Ishikawa (cell line): ENCODE measurements at regions not wholly inside any gene's neighbourhood (a gene's known extent, or its start where the extent isn't known, plus 50 kb on each side); places are given as distances from the start of the nearest gene placed in this dataset.

Experiments
- CEBPB ChIP-seq: IDR thresholded peaks from 2 replicates; pipeline ENCODE4 v1.6.1; 2012
- CREB1 ChIP-seq: IDR thresholded peaks from 2 replicates; pipeline ENCODE4 v1.6.1; 2012; ENCODE audit warnings: low read depth
- EGR1 ChIP-seq: IDR thresholded peaks from 2 replicates; pipeline ENCODE4 v1.6.1; 2012
- EP300 ChIP-seq: IDR thresholded peaks from 2 replicates; pipeline ENCODE4 v1.6.1; 2012; ENCODE audit warnings: borderline replicate concordance
- FOXM1 ChIP-seq: IDR thresholded peaks from 2 replicates; pipeline ENCODE4 v1.6.1; 2012; ENCODE audit warnings: low read depth, borderline replicate concordance
- MAX ChIP-seq: IDR thresholded peaks from 2 replicates; pipeline ENCODE4 v1.6.1; 2012
- NFIC ChIP-seq: IDR thresholded peaks from 2 replicates; pipeline ENCODE4 v1.6.1; 2012
- RAD21 ChIP-seq: IDR thresholded peaks from 2 replicates; pipeline ENCODE4 v1.6.1; 2012; ENCODE audit warnings: low read depth
- REST ChIP-seq: IDR thresholded peaks from 2 replicates; pipeline ENCODE4 v1.6.1; 2012; ENCODE audit warnings: low read depth, mild to moderate bottlenecking
- TAF1 ChIP-seq: IDR thresholded peaks from 2 replicates; pipeline ENCODE4 v1.6.1; 2012; ENCODE audit warnings: low read depth, mild to moderate bottlenecking
- TCF12 ChIP-seq: IDR thresholded peaks from 2 replicates; pipeline ENCODE4 v1.6.1; 2012; ENCODE audit warnings: low read depth
- TEAD4 ChIP-seq: IDR thresholded peaks from 2 replicates; pipeline ENCODE4 v1.6.1; 2012
- USF1 ChIP-seq: IDR thresholded peaks from 2 replicates; pipeline ENCODE4 v1.6.1; 2012
- YY1 ChIP-seq: IDR thresholded peaks from 2 replicates; pipeline ENCODE4 v1.6.1; 2012; ENCODE audit warnings: low read depth

GRCh38 chr18:43936176-43936575 is 658.9 kb upstream of the SYT4 start:
- TF ChIP-seq EGR1 = no peak
- no peak for TF ChIP-seq MAX
- TF ChIP-seq NFIC = no peak
- TF ChIP-seq RAD21 = no peak
- no peak for TF ChIP-seq CEBPB
- no peak for TF ChIP-seq TEAD4
- no peak for TF ChIP-seq USF1
- no peak for TF ChIP-seq REST
- no peak for TF ChIP-seq EP300
- TF ChIP-seq FOXM1 = no peak
- no peak for TF ChIP-seq CREB1
- TF ChIP-seq YY1 = no peak
- no peak for TF ChIP-seq TAF1
- TF ChIP-seq TCF12 = no peak
